Esophagus muscularis mucosa (tissue), 4 donors: ENCODE measurements at regions not wholly inside any gene's neighbourhood (a gene's known extent, or its start where the extent isn't known, plus 50 kb on each side); places are given as distances from the start of the nearest gene placed in this dataset.

Experiments used
- DNase-seq: peaks from one replicate; pipeline ENCODE4 v3.0.0-alpha.2; 2017; ENCODE audit errors: extremely low spot score
- H3K27ac ChIP-seq, 4 donors: fragments of 200-600 bp; sonication (generic); replicated peaks in 1 of 4; 1 replicate in 3 of 4; 2 replicates in 1 of 4; pipeline ENCODE4 v1.5.1; 2016 to 2019; ENCODE audit warnings: mild to moderate bottlenecking in 1 of 4
- H3K27me3 ChIP-seq, 4 donors: fragments of 200-600 bp; sonication (generic); one replicate each; pipeline versions ENCODE4 v1.5.1 to v1.6.0; 2016 to 2019
- H3K36me3 ChIP-seq, 4 donors: fragments of 200-600 bp; sonication (generic); one replicate each; pipeline ENCODE4 v1.5.1; 2016 to 2019
- H3K4me1 ChIP-seq, 4 donors: fragments of 200-600 bp; sonication (generic); one replicate each; pipeline ENCODE4 v1.5.1; 2016 to 2019
- H3K4me3 ChIP-seq, 4 donors: fragments of 200-600 bp; sonication (generic); 1 replicate in 2 of 4; 2 replicates in 2 of 4; pipeline ENCODE4 v1.5.1; 2016 to 2019; ENCODE audit warnings: mild to moderate bottlenecking in 4 of 4, moderate library complexity in 1 of 4
- H3K9me3 ChIP-seq, 4 donors: fragments of 200-600 bp; sonication (generic); 1 replicate in 3 of 4; 2 replicates in 1 of 4; pipeline ENCODE4 v1.5.1; 2016 to 2019
- EP300 ChIP-seq: sonication (generic); formaldehyde crosslinking; IDR thresholded peaks from one replicate; pipeline ENCODE4 v1.6.1; 2017; ENCODE audit warnings: antibody characterized with exemption
- POLR2A ChIP-seq: fragments of 450-650 bp; IDR thresholded peaks from one replicate; pipeline ENCODE4 v1.6.1; 2017; ENCODE audit warnings: antibody characterized with exemption, moderate library complexity, mild to moderate bottlenecking, low read depth
- POLR2AphosphoS5 ChIP-seq, 2 donors: sonication (generic); formaldehyde crosslinking; IDR thresholded peaks; one replicate each; pipeline ENCODE4 v1.6.1; 2017; ENCODE audit warnings: antibody characterized with exemption in 2 of 2
- WGBS: methylation state at CpG from one replicate; pipeline ENCODE4 v1.1.5; 2018; 5-methylcytosine and 5-hydroxymethylcytosine counted together
- intact Hi-C: fragments of 100-400 bp; cut with DNase I; formaldehyde crosslinking; loops from one replicate; pipeline ENCODE4 v1.15.1; 2023
- TF ChIP-seq, protein P1 (sequence below), 3 experiments: fragments of 200-600 bp in 2 of 3; fragments of 450-650 bp in 1 of 3; sonication (generic) in 2 of 3; IDR thresholded peaks; one replicate each; pipeline ENCODE4 v1.5.1; 2017 to 2019; ENCODE audit warnings: antibody characterized with exemption in 3 of 3, mild to moderate bottlenecking in 2 of 3, moderate library complexity in 1 of 3

- no peak overlapping the region for H3K27ac ChIP-seq
- H3K4me3 ChIP-seq = no peak overlapping the region
- intact Hi-C loops = no loop called here
- no peak for DNase-seq
- peaks cover 0 to 6% (median 3%) of the 10 kb centered on the region in 4 donors for H3K4me1 ChIP-seq
- no peaks in the 10 kb centered on the region for H3K9me3 ChIP-seq
- TF ChIP-seq POLR2A (no peak), EP300 (no peak), POLR2AphosphoS5 (IDR thresholded peaks at IDR 0.05) (no peak)
- TF ChIP-seq, protein P1, sequence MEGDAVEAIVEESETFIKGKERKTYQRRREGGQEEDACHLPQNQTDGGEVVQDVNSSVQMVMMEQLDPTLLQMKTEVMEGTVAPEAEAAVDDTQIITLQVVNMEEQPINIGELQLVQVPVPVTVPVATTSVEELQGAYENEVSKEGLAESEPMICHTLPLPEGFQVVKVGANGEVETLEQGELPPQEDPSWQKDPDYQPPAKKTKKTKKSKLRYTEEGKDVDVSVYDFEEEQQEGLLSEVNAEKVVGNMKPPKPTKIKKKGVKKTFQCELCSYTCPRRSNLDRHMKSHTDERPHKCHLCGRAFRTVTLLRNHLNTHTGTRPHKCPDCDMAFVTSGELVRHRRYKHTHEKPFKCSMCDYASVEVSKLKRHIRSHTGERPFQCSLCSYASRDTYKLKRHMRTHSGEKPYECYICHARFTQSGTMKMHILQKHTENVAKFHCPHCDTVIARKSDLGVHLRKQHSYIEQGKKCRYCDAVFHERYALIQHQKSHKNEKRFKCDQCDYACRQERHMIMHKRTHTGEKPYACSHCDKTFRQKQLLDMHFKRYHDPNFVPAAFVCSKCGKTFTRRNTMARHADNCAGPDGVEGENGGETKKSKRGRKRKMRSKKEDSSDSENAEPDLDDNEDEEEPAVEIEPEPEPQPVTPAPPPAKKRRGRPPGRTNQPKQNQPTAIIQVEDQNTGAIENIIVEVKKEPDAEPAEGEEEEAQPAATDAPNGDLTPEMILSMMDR (IDR thresholded peaks at IDR 0.05) = no peak
- 84% methylated on average over 3 of the region's 3 CpGs for WGBS
- no peaks in the 10 kb centered on the region for H3K36me3 ChIP-seq
- H3K27me3 ChIP-seq = no peaks in the 10 kb centered on the region
These were observed 114.2 kb downstream of the SPCS3 start for GRCh38 chr4:176433983-176434382.

DNA sequence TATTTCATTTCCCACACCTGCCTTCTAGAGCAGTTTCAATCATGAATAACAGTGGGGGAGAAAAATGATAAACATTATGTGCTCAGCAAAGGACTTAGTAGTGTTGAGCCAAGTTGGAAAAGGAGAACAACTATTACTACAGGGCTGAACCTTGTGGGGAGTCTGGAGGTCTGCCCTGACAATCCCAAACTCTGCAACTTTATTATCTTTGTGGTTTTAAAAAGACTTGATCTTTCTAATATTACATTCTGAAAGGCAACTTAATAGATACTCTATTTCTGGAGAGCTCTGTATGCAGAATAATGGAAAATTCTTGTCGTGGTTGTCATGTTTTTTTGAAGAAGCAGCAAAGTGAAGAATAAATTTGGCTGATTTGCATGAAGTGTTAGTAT lies 116.1 kb downstream of the SPCS3 start:
- 14% methylated on average over 1 of the region's 1 CpG for WGBS
- no peak overlapping the region for H3K27ac ChIP-seq
- TF ChIP-seq POLR2A = no peak
- TF ChIP-seq, protein P1 (IDR thresholded peaks at IDR 0.05) = no peak
- TF ChIP-seq POLR2AphosphoS5 (IDR thresholded peaks at IDR 0.05) = no peak
- no peak for TF ChIP-seq EP300

GRCh38 chr4:176436293-176436973 lies 116.7 kb downstream of the SPCS3 start:
- WGBS = 41% methylated on average over 5 of the region's 5 CpGs
- no peaks in the 10 kb centered on the region for H3K9me3 ChIP-seq
- H3K4me3 ChIP-seq = no peak overlapping the region

More for the DNA sequence above, 116.1 kb downstream of the SPCS3 start:
- Histone ChIP-seq H3K4me3 (no peak overlapping the region), H3K36me3 (no peaks in the 10 kb centered on the region), H3K4me1 (peaks cover 0 to 6% (median 3%) of the 10 kb centered on the region in 4 donors), H3K9me3 (no peaks in the 10 kb centered on the region), H3K27me3 (no peaks in the 10 kb centered on the region)
- intact Hi-C loops = no loop called here
- no peak for DNase-seq

GRCh38 chr4:176437756-176438155 lies 118.0 kb downstream of the SPCS3 start:
- intact Hi-C loops = no loop called here
- no peaks in the 10 kb centered on the region for H3K27me3 ChIP-seq
- H3K4me3 ChIP-seq = no peak overlapping the region
- no peak overlapping the region for H3K27ac ChIP-seq
- DNase-seq = no peak
- no peaks in the 10 kb centered on the region for H3K9me3 ChIP-seq
- H3K36me3 ChIP-seq = no peaks in the 10 kb centered on the region
- WGBS = 81% methylated on average over 1 of the region's 1 CpG
- H3K4me1 ChIP-seq = peaks cover 0 to 6% (median 3%) of the 10 kb centered on the region in 4 donors
- TF ChIP-seq POLR2AphosphoS5 (IDR thresholded peaks at IDR 0.05) (no peak), POLR2A (no peak), EP300 (no peak)
- TF ChIP-seq, protein P1 (IDR thresholded peaks at IDR 0.05) = no peak

More at GRCh38 chr4:176436293-176436973, 116.7 kb downstream of the SPCS3 start:
- TF ChIP-seq, protein P1 (IDR thresholded peaks at IDR 0.05) = no peak
- TF ChIP-seq POLR2A (no peak), POLR2AphosphoS5 (IDR thresholded peaks at IDR 0.05) (no peak), EP300 (no peak)
- Histone ChIP-seq H3K36me3 (no peaks in the 10 kb centered on the region), H3K27ac (no peak overlapping the region), H3K27me3 (no peaks in the 10 kb centered on the region), H3K4me1 (peaks cover 0 to 6% (median 3%) of the 10 kb centered on the region in 4 donors)
- intact Hi-C loops = no loop called here
- DNase-seq = no peak
